ENCODE measurements at regions not wholly inside any gene's neighbourhood (a gene's known extent, or its start where the extent isn't known, plus 50 kb on each side); places are given as distances from the start of the nearest gene placed in this dataset.

GRCh38 chr13:91238036-91238435 is 109.5 kb upstream of the MIR17HG start:
- TF ChIP-seq, protein P1, sequence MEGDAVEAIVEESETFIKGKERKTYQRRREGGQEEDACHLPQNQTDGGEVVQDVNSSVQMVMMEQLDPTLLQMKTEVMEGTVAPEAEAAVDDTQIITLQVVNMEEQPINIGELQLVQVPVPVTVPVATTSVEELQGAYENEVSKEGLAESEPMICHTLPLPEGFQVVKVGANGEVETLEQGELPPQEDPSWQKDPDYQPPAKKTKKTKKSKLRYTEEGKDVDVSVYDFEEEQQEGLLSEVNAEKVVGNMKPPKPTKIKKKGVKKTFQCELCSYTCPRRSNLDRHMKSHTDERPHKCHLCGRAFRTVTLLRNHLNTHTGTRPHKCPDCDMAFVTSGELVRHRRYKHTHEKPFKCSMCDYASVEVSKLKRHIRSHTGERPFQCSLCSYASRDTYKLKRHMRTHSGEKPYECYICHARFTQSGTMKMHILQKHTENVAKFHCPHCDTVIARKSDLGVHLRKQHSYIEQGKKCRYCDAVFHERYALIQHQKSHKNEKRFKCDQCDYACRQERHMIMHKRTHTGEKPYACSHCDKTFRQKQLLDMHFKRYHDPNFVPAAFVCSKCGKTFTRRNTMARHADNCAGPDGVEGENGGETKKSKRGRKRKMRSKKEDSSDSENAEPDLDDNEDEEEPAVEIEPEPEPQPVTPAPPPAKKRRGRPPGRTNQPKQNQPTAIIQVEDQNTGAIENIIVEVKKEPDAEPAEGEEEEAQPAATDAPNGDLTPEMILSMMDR (IDR thresholded peaks at IDR 0.05), result no peak
- TF ChIP-seq POLR2AphosphoS5 (IDR thresholded peaks at IDR 0.05), result no peak
- no peak for TF ChIP-seq POLR2A (IDR thresholded peaks at IDR 0.05)
